SK-N-SH (cell line): ENCODE measurements at regions not wholly inside any gene's neighbourhood (a gene's known extent, or its start where the extent isn't known, plus 50 kb on each side); places are given as distances from the start of the nearest gene placed in this dataset.

Experiments
- FOXJ3 ChIP-seq: sonication (generic); formaldehyde crosslinking; IDR thresholded peaks from 2 replicates; pipeline ENCODE4 v1.5.1; 2020; ENCODE audit warnings: mild to moderate bottlenecking, missing genetic modification reagents
- FOXM1 ChIP-seq: IDR thresholded peaks from 2 replicates; pipeline ENCODE4 v1.4.0; 2012; ENCODE audit warnings: low read depth, mild to moderate bottlenecking
- MXI1 ChIP-seq: IDR thresholded peaks from 2 replicates; pipeline ENCODE4 v1.6.1; 2012; ENCODE audit warnings: mild to moderate bottlenecking, low read depth, low read length, improper control_type of control experiment
- NRF1 ChIP-seq: IDR thresholded peaks from 2 replicates; pipeline ENCODE4 v1.6.1; 2012; ENCODE audit warnings: low read depth, mild to moderate bottlenecking, low read length
- POLR2AphosphoS5 ChIP-seq: IDR thresholded peaks from 2 replicates; pipeline ENCODE4 v1.6.1; 2012; ENCODE audit warnings: low read depth, low read length
- RAD21 ChIP-seq: IDR thresholded peaks from 2 replicates; pipeline ENCODE4 v1.6.1; 2012; ENCODE audit warnings: mild to moderate bottlenecking, low read length
- RFX5 ChIP-seq: IDR thresholded peaks from 2 replicates; pipeline ENCODE4 v1.6.1; 2012; ENCODE audit warnings: mild to moderate bottlenecking, improper control_type of control experiment, low read length
- USF2 ChIP-seq: fragments of 150-350 bp; IDR thresholded peaks from 2 replicates; pipeline ENCODE4 v1.6.1; 2017; ENCODE audit warnings: antibody characterized with exemption, low read length, low read depth, borderline replicate concordance
- YY1 ChIP-seq: IDR thresholded peaks from 2 replicates; pipeline ENCODE4 v1.4.0; 2012; ENCODE audit warnings: low read depth, mild to moderate bottlenecking
- TF ChIP-seq, protein P1 (sequence below): fragments of 200-600 bp; sonication (generic); IDR thresholded peaks from 2 replicates; pipeline ENCODE4 v1.6.1; 2017; ENCODE audit warnings: antibody characterized with exemption, mild to moderate bottlenecking, moderate library complexity

DNA sequence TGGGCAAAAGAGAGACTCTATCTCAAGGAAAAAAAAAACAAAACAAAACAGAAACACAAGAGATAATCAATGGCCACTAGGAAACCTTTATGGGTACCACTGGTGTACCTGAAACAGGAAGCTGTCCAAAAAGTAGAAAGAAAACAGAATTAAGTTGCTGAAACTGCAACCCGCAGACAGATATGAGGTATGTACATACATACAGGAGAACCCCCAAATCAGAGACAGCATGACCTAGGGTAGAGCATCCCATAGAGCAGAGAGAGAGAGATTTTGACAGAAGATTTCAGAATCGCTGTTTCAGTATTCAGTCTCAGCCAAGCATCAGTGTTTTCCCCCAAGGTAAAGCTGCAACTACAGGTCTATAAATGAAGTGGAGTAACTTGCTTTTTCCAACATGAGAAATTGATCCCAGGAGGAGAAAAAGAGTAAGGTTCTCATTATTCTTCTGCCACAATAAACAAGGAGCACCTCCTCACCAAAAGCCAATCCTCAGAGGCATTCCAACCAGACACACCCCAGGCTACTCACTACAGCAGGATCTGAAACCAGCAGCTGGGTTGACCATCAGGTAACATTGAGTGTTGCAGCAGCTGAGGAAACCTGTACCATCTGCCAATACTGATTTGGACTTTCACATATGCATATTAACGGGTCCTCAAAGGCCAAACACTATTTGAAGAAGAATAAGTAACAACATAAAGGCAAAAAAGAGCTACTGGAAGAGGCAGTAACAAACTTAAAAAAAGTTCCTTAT is 630.0 kb downstream of the TAF11L14 start:
- TF ChIP-seq USF2 (no peak), NRF1 (no peak), FOXJ3 (CRISPR knock-in tag) (no peak), RFX5 (no peak), FOXM1 (no peak), POLR2AphosphoS5 (no peak), MXI1 (no peak), RAD21 (no peak), YY1 (no peak)
- TF ChIP-seq, protein P1, sequence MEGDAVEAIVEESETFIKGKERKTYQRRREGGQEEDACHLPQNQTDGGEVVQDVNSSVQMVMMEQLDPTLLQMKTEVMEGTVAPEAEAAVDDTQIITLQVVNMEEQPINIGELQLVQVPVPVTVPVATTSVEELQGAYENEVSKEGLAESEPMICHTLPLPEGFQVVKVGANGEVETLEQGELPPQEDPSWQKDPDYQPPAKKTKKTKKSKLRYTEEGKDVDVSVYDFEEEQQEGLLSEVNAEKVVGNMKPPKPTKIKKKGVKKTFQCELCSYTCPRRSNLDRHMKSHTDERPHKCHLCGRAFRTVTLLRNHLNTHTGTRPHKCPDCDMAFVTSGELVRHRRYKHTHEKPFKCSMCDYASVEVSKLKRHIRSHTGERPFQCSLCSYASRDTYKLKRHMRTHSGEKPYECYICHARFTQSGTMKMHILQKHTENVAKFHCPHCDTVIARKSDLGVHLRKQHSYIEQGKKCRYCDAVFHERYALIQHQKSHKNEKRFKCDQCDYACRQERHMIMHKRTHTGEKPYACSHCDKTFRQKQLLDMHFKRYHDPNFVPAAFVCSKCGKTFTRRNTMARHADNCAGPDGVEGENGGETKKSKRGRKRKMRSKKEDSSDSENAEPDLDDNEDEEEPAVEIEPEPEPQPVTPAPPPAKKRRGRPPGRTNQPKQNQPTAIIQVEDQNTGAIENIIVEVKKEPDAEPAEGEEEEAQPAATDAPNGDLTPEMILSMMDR = no peak
